Activated CD4-positive, alpha-beta T cell treated with anti-CD3 and anti-CD28 coated beads for 4 hours (primary cell): ENCODE measurements at regions not wholly inside any gene's neighbourhood (a gene's known extent, or its start where the extent isn't known, plus 50 kb on each side); places are given as distances from the start of the nearest gene placed in this dataset.

Source experiments
- DNase-seq, 2 donors: peaks; one replicate each; pipeline ENCODE4 v3.0.0-alpha.2; 2020

GRCh38 chr7:108997480-108997879 lies 427.8 kb downstream of the DNAJB9 start:
- DNase-seq = no peak

- DNase-seq = no peak
These were observed 434.1 kb downstream of the DNAJB9 start for GRCh38 chr7:109003742-109004141.

GRCh38 chr7:109009636-109010035 lies 440.0 kb downstream of the DNAJB9 start:
- no peak for DNase-seq

- no peak for DNase-seq
These were observed 450.6 kb downstream of the DNAJB9 start for GRCh38 chr7:109020251-109020650.

- DNase-seq = no peak
These were observed 451.7 kb downstream of the DNAJB9 start for GRCh38 chr7:109021390-109021789.

GRCh38 chr7:109029866-109030265 lies 460.2 kb downstream of the DNAJB9 start:
- DNase-seq = no peak

GRCh38 chr7:109044691-109045090 lies 475.0 kb downstream of the DNAJB9 start:
- DNase-seq = no peak

GRCh38 chr7:109049366-109049765 lies 479.7 kb downstream of the DNAJB9 start:
- no peak for DNase-seq

GRCh38 chr7:109059089-109059488 lies 489.4 kb downstream of the DNAJB9 start:
- DNase-seq = no peak

- DNase-seq = no peak
These were observed 493.1 kb downstream of the DNAJB9 start for GRCh38 chr7:109062798-109063197.

- DNase-seq = no peak
These were observed 503.9 kb downstream of the DNAJB9 start for GRCh38 chr7:109073543-109073942.

GRCh38 chr7:109076396-109076972 lies 506.8 kb downstream of the DNAJB9 start:
- no peak for DNase-seq

GRCh38 chr7:109091042-109091441 lies 521.4 kb downstream of the DNAJB9 start:
- DNase-seq = no peak

- no peak for DNase-seq
These were observed 522.6 kb downstream of the DNAJB9 start for GRCh38 chr7:109092268-109092667.

GRCh38 chr7:109101332-109101731 lies 531.7 kb downstream of the DNAJB9 start:
- DNase-seq = no peak

- DNase-seq = no peak
These were observed 539.9 kb downstream of the DNAJB9 start for GRCh38 chr7:109109558-109109957.

GRCh38 chr7:109111086-109111485 lies 541.4 kb downstream of the DNAJB9 start:
- no peak for DNase-seq

- no peak for DNase-seq
These were observed 552.1 kb downstream of the DNAJB9 start for GRCh38 chr7:109121599-109122300.

GRCh38 chr7:109125001-109125400 lies 555.3 kb downstream of the DNAJB9 start:
- no peak for DNase-seq

- DNase-seq = no peak
These were observed 556.9 kb downstream of the DNAJB9 start for GRCh38 chr7:109126404-109127050.

GRCh38 chr7:109127145-109127544 lies 557.5 kb downstream of the DNAJB9 start:
- no peak for DNase-seq

GRCh38 chr7:109131141-109131540 lies 561.5 kb downstream of the DNAJB9 start:
- DNase-seq = no peak

- DNase-seq = no peak
These were observed 567.2 kb downstream of the DNAJB9 start for GRCh38 chr7:109136893-109137292.

GRCh38 chr7:109154748-109155147 lies 585.1 kb downstream of the DNAJB9 start:
- no peak for DNase-seq
